HepG2 (cell line): ENCODE measurements at regions not wholly inside any gene's neighbourhood (a gene's known extent, or its start where the extent isn't known, plus 50 kb on each side); places are given as distances from the start of the nearest gene placed in this dataset.

Experiments used
- CC2D1A ChIP-seq: sonication (generic); formaldehyde crosslinking; IDR thresholded peaks from 2 replicates; pipeline ENCODE4 v1.8.1; 2023; ENCODE audit warnings: mild to moderate bottlenecking, missing genetic modification reagents
- NR3C1 ChIP-seq: sonication (generic); formaldehyde crosslinking; IDR thresholded peaks from 2 replicates; pipeline ENCODE4 v1.4.0; 2020; ENCODE audit warnings: missing genetic modification reagents
- RBAK ChIP-seq: sonication (generic); formaldehyde crosslinking; IDR thresholded peaks from 2 replicates; pipeline ENCODE4 v1.5.1; 2020; ENCODE audit warnings: mild to moderate bottlenecking, missing genetic modification reagents
- ZBTB40 ChIP-seq, 2 experiments: fragments of 450-650 bp in 1 of 2; sonication (generic) in 1 of 2; formaldehyde crosslinking in 1 of 2; IDR thresholded peaks; 2 replicates each; pipeline versions ENCODE4 v1.6.1 to v1.8.0; 2016 to 2022; ENCODE audit warnings: antibody characterized with exemption in 1 of 2, mild to moderate bottlenecking in 1 of 2, missing genetic modification reagents in 1 of 2
- ZNF30 ChIP-seq: sonication (generic); formaldehyde crosslinking; IDR thresholded peaks from 2 replicates; pipeline ENCODE4 v1.5.0; 2020; ENCODE audit warnings: mild to moderate bottlenecking, missing genetic modification reagents
- ZNF780A ChIP-seq: sonication (generic); formaldehyde crosslinking; IDR thresholded peaks from 2 replicates; pipeline ENCODE4 v1.8.0; 2022; ENCODE audit warnings: mild to moderate bottlenecking, missing genetic modification reagents, moderate library complexity
- ZNF784 ChIP-seq: sonication (generic); formaldehyde crosslinking; IDR thresholded peaks from 2 replicates; pipeline ENCODE4 v1.5.1; 2020; ENCODE audit warnings: missing genetic modification reagents, mild to moderate bottlenecking, borderline replicate concordance
- ZNF891 ChIP-seq: sonication (generic); formaldehyde crosslinking; IDR thresholded peaks from 2 replicates; pipeline ENCODE4 v1.5.0; 2020; ENCODE audit warnings: mild to moderate bottlenecking, missing genetic modification reagents
- ZSCAN22 ChIP-seq: sonication (generic); formaldehyde crosslinking; IDR thresholded peaks from 2 replicates; pipeline ENCODE4 v1.4.0; 2020; ENCODE audit warnings: mild to moderate bottlenecking, missing genetic modification reagents

GRCh38 chr20:12466915-12467314, 541.9 kb upstream of the SPTLC3 start (continued):
- TF ChIP-seq ZSCAN22 (CRISPR knock-in tag) = no peak
- no peak for TF ChIP-seq ZNF30
- no peak for TF ChIP-seq ZNF891 (CRISPR knock-in tag)
- TF ChIP-seq CC2D1A (CRISPR knock-in tag) = no peak
- TF ChIP-seq ZNF780A = no peak
- TF ChIP-seq ZBTB40 (IDR thresholded peaks at IDR 0.05) = no peak
- TF ChIP-seq ZBTB40 (CRISPR knock-in tag; IDR thresholded peaks at IDR 0.05) = no peak
- TF ChIP-seq RBAK (CRISPR knock-in tag) = no peak
- TF ChIP-seq ZNF784 (CRISPR knock-in tag) = no peak
- TF ChIP-seq NR3C1 (CRISPR knock-in tag) = no peak
